ENCODE measurements at regions not wholly inside any gene's neighbourhood (a gene's known extent, or its start where the extent isn't known, plus 50 kb on each side); places are given as distances from the start of the nearest gene placed in this dataset.

- 0% methylated on average over 11 of the region's 13 CpGs for WGBS (ENCODE audit: insufficient coverage)
- peak overlapping the region; percentile 70 for H3K4me3 Mint-ChIP-seq
- ChIA-PET CTCF (interaction anchor here (1.0 kb wide), 1 partner anchor 343 kb away, joined by 3 read pairs; no protein-coding TSS in a partner anchor), POLR2A (no interaction called here)
- H3K27me3 Mint-ChIP-seq: no peaks in the 10 kb centered on the region
- Histone ChIP-seq H3K9me3 (ENCODE audit: control extremely low read depth in 1 of 3, control insufficient read depth in 2 of 3, insufficient read depth in 1 of 3, low read length in 2 of 3) (no peaks in the 10 kb centered on the region), H3K79me2 (ENCODE audit: control insufficient read depth, insufficient read depth, low read length) (no peaks in the 10 kb centered on the region), H3K36me3 (replicated peaks in 1 of 2; ENCODE audit: control extremely low read depth in 1 of 2, control insufficient read depth in 1 of 2, extremely low read depth in 1 of 2, insufficient read depth in 2 of 2, low read length in 1 of 2) (no peaks in the 10 kb centered on the region), H2AFZ (ENCODE audit: insufficient read depth, low read depth, low read length, poor library complexity, severe bottlenecking) (peak overlapping the region; percentile 9), H3K27ac (ENCODE audit: low read length in 2 of 2) (peak overlapping the region in 1 of 2 donors; percentile 32), H3K4me3 (ENCODE audit: control extremely low read depth in 1 of 5, extremely low read depth in 1 of 5, insufficient read depth in 1 of 5, low read depth in 2 of 5, low read length in 4 of 5) (peak overlapping the region in 4 of 5 experiments; percentile 3 to 37 (median 32)), H3K9ac (ENCODE audit: low read length) (peak overlapping the region; percentile 19), H3K4me2 (replicated peaks; ENCODE audit: low read depth, low read length, poor library complexity, severe bottlenecking) (peak overlapping the region; percentile 54), H3K4me1 (ENCODE audit: control insufficient read depth in 2 of 2, insufficient read depth in 2 of 2, low read length in 2 of 2) (peaks cover 55 to 62% of the 10 kb centered on the region in 2 donors), H3K27me3 (replicated peaks in 1 of 4; ENCODE audit: control extremely low read depth in 1 of 4, control insufficient read depth in 3 of 4, insufficient read depth in 4 of 4, low read length in 3 of 4) (no peaks in the 10 kb centered on the region), H4K20me1 (ENCODE audit: control insufficient read depth, insufficient read depth, low read length, poor library complexity, severe bottlenecking) (no peaks in the 10 kb centered on the region)
- ATAC-seq (ENCODE audit: low read depth) (peak; percentile 61), DNase-seq (peak; percentile 84)
- intact Hi-C loops (cut with micrococcal nuclease): loop anchor here (5.0 kb wide), 2 partner anchors 112 to 207 kb away; partner anchors contain the start of gene PRDM1
- H3K4me1 Mint-ChIP-seq: peaks cover 56% of the 10 kb centered on the region
- TF ChIP-seq EZH2 (IDR thresholded peaks at IDR 0.05; ENCODE audit: borderline replicate concordance, insufficient read depth, low read depth, low read length, poor library complexity, severe bottlenecking) (no peak), CTCF (IDR thresholded peaks at IDR 0.05) (no peak)
- H3K9me3 Mint-ChIP-seq (ENCODE audit: insufficient read depth): no peaks in the 10 kb centered on the region
- no peak overlapping the region for H3K27ac Mint-ChIP-seq
Measured at GRCh38 chr6:105880030-105880492, 206.1 kb upstream of the PRDM1 start.

- H3K9ac ChIP-seq (ENCODE audit: low read length): no peak overlapping the region
- CTCF ChIA-PET: no interaction called here
- no peaks in the 10 kb centered on the region for H3K9me3 ChIP-seq (ENCODE audit: control extremely low read depth in 1 of 3, control insufficient read depth in 2 of 3, insufficient read depth in 1 of 3, low read length in 2 of 3)
- no peak for TF ChIP-seq EZH2 (IDR thresholded peaks at IDR 0.05; ENCODE audit: borderline replicate concordance, insufficient read depth, low read depth, low read length, poor library complexity, severe bottlenecking)
- no peak for TF ChIP-seq CTCF (IDR thresholded peaks at IDR 0.05)
- no peaks in the 10 kb centered on the region for H3K9me3 Mint-ChIP-seq (ENCODE audit: insufficient read depth)
- no peaks in the 10 kb centered on the region for H3K27me3 ChIP-seq (replicated peaks in 1 of 4; ENCODE audit: control extremely low read depth in 1 of 4, control insufficient read depth in 3 of 4, insufficient read depth in 4 of 4, low read length in 3 of 4)
- POLR2A ChIA-PET: no interaction called here
- H3K27ac ChIP-seq (ENCODE audit: low read length in 2 of 2): no peak overlapping the region
- H3K36me3 ChIP-seq (replicated peaks in 1 of 2; ENCODE audit: control extremely low read depth in 1 of 2, control insufficient read depth in 1 of 2, extremely low read depth in 1 of 2, insufficient read depth in 2 of 2, low read length in 1 of 2): no peaks in the 10 kb centered on the region
- no peak overlapping the region for H3K27ac Mint-ChIP-seq
- H4K20me1 ChIP-seq (ENCODE audit: control insufficient read depth, insufficient read depth, low read length, poor library complexity, severe bottlenecking): no peaks in the 10 kb centered on the region
- WGBS (ENCODE audit: insufficient coverage): 100% methylated on average over 2 of the region's 2 CpGs
- intact Hi-C loops (cut with micrococcal nuclease): no loop called here
- no peak overlapping the region for H2AFZ ChIP-seq (ENCODE audit: insufficient read depth, low read depth, low read length, poor library complexity, severe bottlenecking)
- no peak for DNase-seq
- peaks cover 55 to 60% of the 10 kb centered on the region in 2 donors for H3K4me1 ChIP-seq (ENCODE audit: control insufficient read depth in 2 of 2, insufficient read depth in 2 of 2, low read length in 2 of 2)
- H3K79me2 ChIP-seq (ENCODE audit: control insufficient read depth, insufficient read depth, low read length): no peaks in the 10 kb centered on the region
- no peak for ATAC-seq (ENCODE audit: low read depth)
- H3K4me2 ChIP-seq (replicated peaks; ENCODE audit: low read depth, low read length, poor library complexity, severe bottlenecking): no peak overlapping the region
- H3K27me3 Mint-ChIP-seq: no peaks in the 10 kb centered on the region
- H3K4me3 Mint-ChIP-seq: no peak overlapping the region
- no peak overlapping the region for H3K4me3 ChIP-seq (ENCODE audit: control extremely low read depth in 1 of 5, extremely low read depth in 1 of 5, insufficient read depth in 1 of 5, low read depth in 2 of 5, low read length in 4 of 5)
- H3K4me1 Mint-ChIP-seq: peaks cover 53% of the 10 kb centered on the region
Measured at GRCh38 chr6:105879146-105879545, 207.0 kb upstream of the PRDM1 start.
